ENCODE measurements at regions not wholly inside any gene's neighbourhood (a gene's known extent, or its start where the extent isn't known, plus 50 kb on each side); places are given as distances from the start of the nearest gene placed in this dataset.

- Histone ChIP-seq H3K9ac (ENCODE audit: low read depth, low read length) (no peak overlapping the region), H3K27me3 (ENCODE audit: control insufficient read depth, insufficient read depth, low read length) (no peaks in the 10 kb centered on the region), H3K9me1 (ENCODE audit: insufficient read depth, low read length) (no peaks in the 10 kb centered on the region), H3K23ac (ENCODE audit: low read depth, low read length) (no peak overlapping the region), H4K91ac (ENCODE audit: insufficient read depth, low read depth, low read length) (no peak overlapping the region), H2BK5ac (ENCODE audit: low read depth, low read length, poor library complexity, severe bottlenecking) (no peak overlapping the region), H4K8ac (ENCODE audit: low read depth in 2 of 2, low read length in 2 of 2) (no peak overlapping the region), H3K14ac (replicated peaks; ENCODE audit: low read depth, low read length) (no peak overlapping the region), H3K4ac (ENCODE audit: low read depth, low read length) (no peak overlapping the region), H2BK15ac (ENCODE audit: low read depth, low read length) (no peak overlapping the region), H3K4me3 (ENCODE audit: insufficient read depth, low read depth, low read length) (no peak overlapping the region), H3K4me1 (ENCODE audit: control insufficient read depth, insufficient read depth, low read length) (no peaks in the 10 kb centered on the region), H4K5ac (ENCODE audit: low read depth, low read length) (no peak overlapping the region), H3K18ac (ENCODE audit: low read depth, low read length) (no peak overlapping the region), H2AK9ac (replicated peaks; ENCODE audit: low read depth, low read length, poor library complexity) (no peak overlapping the region), H3K36me3 (ENCODE audit: control insufficient read depth, insufficient read depth, low read length) (no peaks in the 10 kb centered on the region), H4K20me1 (ENCODE audit: insufficient read depth, low read length) (no peaks in the 10 kb centered on the region), H3K56ac (ENCODE audit: extremely low read depth, insufficient read depth, low read length) (no peak overlapping the region), H3K4me2 (ENCODE audit: low read depth, low read length) (no peak overlapping the region), H2AFZ (replicated peaks; ENCODE audit: low read length, poor library complexity) (no peak overlapping the region), H3K27ac (ENCODE audit: insufficient read depth, low read length) (no peak overlapping the region), H2BK120ac (ENCODE audit: low read depth, low read length) (no peak overlapping the region), H2AK5ac (ENCODE audit: low read depth, low read length) (no peak overlapping the region), H3K79me1 (ENCODE audit: low read depth in 1 of 2, low read length in 2 of 2) (no peaks in the 10 kb centered on the region), H3K9me3 (ENCODE audit: control insufficient read depth, insufficient read depth, low read length) (no peaks in the 10 kb centered on the region), H2BK20ac (ENCODE audit: low read depth, low read length) (no peak overlapping the region)
- no peak for TF ChIP-seq USF2 (IDR thresholded peaks at IDR 0.05; ENCODE audit: low read depth, low read length)
- no peak for TF ChIP-seq CEBPB (IDR thresholded peaks at IDR 0.05; ENCODE audit: low read depth, low read length)
- TF ChIP-seq POLR2A (IDR thresholded peaks at IDR 0.05; ENCODE audit: low read depth, low read length), result no peak
- TF ChIP-seq CTCF (conservative IDR thresholded peaks at IDR 0.05; ENCODE audit: low read depth, low read length), result no peak
- no peak for TF ChIP-seq ELK1 (IDR thresholded peaks at IDR 0.05; ENCODE audit: borderline replicate concordance, low read depth, low read length)
- no peak for TF ChIP-seq MXI1 (IDR thresholded peaks at IDR 0.05; ENCODE audit: borderline replicate concordance, low read depth, low read length)
- no peak for TF ChIP-seq FOS (IDR thresholded peaks at IDR 0.05; ENCODE audit: low read depth, low read length)
- POLR2A ChIA-PET (ENCODE audit: unreplicated experiment), result no interaction called here
- ATAC-seq (ENCODE audit: low read depth) (no peak), DNase-seq (no peak)
- dilution Hi-C loops (cut with HindIII; ENCODE audit: low sequenced_read_pairs, unreplicated experiment), result no loop called here
- intact Hi-C loops (cut with micrococcal nuclease), result loop anchor here (2.0 kb wide), 1 partner anchor 68 kb away; no protein-coding TSS in a partner anchor
- WGBS, 2 experiments (ENCODE audit: extremely low coverage in 2 of 2, insufficient read length in 1 of 2), result no CpG with 5 or more reads among the region's 3 CpGs
- CTCF ChIA-PET, result no interaction called here
- in situ Hi-C loops (cut with MboI; ENCODE audit: low sequenced_read_pairs), result no loop called here
- no TSS peak for BruUV-seq (replicated peaks)
Measured at GRCh38 chr7:152583006-152583405, 92.9 kb downstream of the XRCC2 start.
